HG03097 (cell line): ENCODE measurements at regions not wholly inside any gene's neighbourhood (a gene's known extent, or its start where the extent isn't known, plus 50 kb on each side); places are given as distances from the start of the nearest gene placed in this dataset.

Source experiments
- ATAC-seq: cut with Tn5 transposase; IDR thresholded peaks from one replicate; pipeline ENCODE4 v1.9.1; 2021; ENCODE audit not compliant: unreplicated experiment, low FRiP score

GRCh38 chr22:49500076-49500460 is 327.6 kb downstream of the BRD1 start:
- no peak for ATAC-seq

GRCh38 chr22:49499433-49500075 is 328.1 kb downstream of the BRD1 start:
- ATAC-seq, result no peak

GRCh38 chr22:49497266-49497665 is 330.4 kb downstream of the BRD1 start:
- ATAC-seq, result no peak

- ATAC-seq, result no peak
Measured at GRCh38 chr22:49494555-49494954, 333.1 kb downstream of the BRD1 start.

- ATAC-seq, result no peak
Measured at GRCh38 chr22:49492741-49493251, 334.9 kb downstream of the BRD1 start.

GRCh38 chr22:49492308-49492707 is 335.4 kb downstream of the BRD1 start:
- ATAC-seq, result no peak

GRCh38 chr22:49491726-49492125 is 335.9 kb downstream of the BRD1 start:
- ATAC-seq, result no peak

- no peak for ATAC-seq
Measured at GRCh38 chr22:49491221-49491635, 336.4 kb downstream of the BRD1 start.

- no peak for ATAC-seq
Measured at GRCh38 chr22:49490692-49491091, 337.0 kb downstream of the BRD1 start.

- ATAC-seq, result no peak
Measured at GRCh38 chr22:49489821-49490220, 337.9 kb downstream of the BRD1 start.

GRCh38 chr22:49488943-49489342 is 338.7 kb downstream of the BRD1 start:
- no peak for ATAC-seq

GRCh38 chr22:49487950-49488349 is 339.7 kb downstream of the BRD1 start:
- ATAC-seq, result no peak

GRCh38 chr22:49486225-49486624 is 341.4 kb downstream of the BRD1 start:
- ATAC-seq, result no peak

GRCh38 chr22:49483946-49484345 is 343.7 kb downstream of the BRD1 start:
- ATAC-seq, result no peak

- no peak for ATAC-seq
Measured at GRCh38 chr22:49483281-49483870, 344.3 kb downstream of the BRD1 start.

- ATAC-seq, result no peak
Measured at GRCh38 chr22:49482811-49483210, 344.9 kb downstream of the BRD1 start.

- no peak for ATAC-seq
Measured at GRCh38 chr22:49481659-49482399, 345.8 kb downstream of the BRD1 start.

GRCh38 chr22:49480896-49481658 is 346.6 kb downstream of the BRD1 start:
- ATAC-seq, result no peak

- ATAC-seq, result no peak
Measured at GRCh38 chr22:49480331-49480730, 347.3 kb downstream of the BRD1 start.

- ATAC-seq, result no peak
Measured at GRCh38 chr22:49479566-49479965, 348.1 kb downstream of the BRD1 start.

- no peak for ATAC-seq
Measured at GRCh38 chr22:49476800-49477400, 350.8 kb downstream of the BRD1 start.
